Liver (tissue), 8 donors: ENCODE measurements at regions not wholly inside any gene's neighbourhood (a gene's known extent, or its start where the extent isn't known, plus 50 kb on each side); places are given as distances from the start of the nearest gene placed in this dataset.

Experiments
- DNase-seq: peaks from one replicate; pipeline ENCODE4 v3.0.0-alpha.2; 2017; ENCODE audit warnings: low spot score
- H3K27ac ChIP-seq, 2 donors: one replicate each; pipeline ENCODE4 v1.7.0; 2013; ENCODE audit warnings: inconsistent platforms in 2 of 2, low read length in 2 of 2, control low read depth in 1 of 2, low read depth in 1 of 2, mild to moderate bottlenecking in 1 of 2
- H3K27me3 ChIP-seq, 4 donors: one replicate each; pipeline versions ENCODE4 v1.6.1 to v1.7.0; 2013; ENCODE audit warnings: low read length in 3 of 4, inconsistent platforms in 1 of 4, mild to moderate bottlenecking in 1 of 4, moderate library complexity in 1 of 4; ENCODE audit not compliant: control insufficient read depth in 4 of 4, insufficient read depth in 4 of 4
- H3K36me3 ChIP-seq, 4 donors: one replicate each; pipeline versions ENCODE4 v1.6.1 to v1.7.0; 2013; ENCODE audit warnings: low read length in 3 of 4, mild to moderate bottlenecking in 3 of 4, low read depth in 1 of 4, moderate library complexity in 1 of 4; ENCODE audit not compliant: control insufficient read depth in 4 of 4, insufficient read depth in 3 of 4
- H3K4me1 ChIP-seq, 4 donors: one replicate each; pipeline versions ENCODE4 v1.6.1 to v1.7.0; 2013; ENCODE audit warnings: low read length in 3 of 4, mild to moderate bottlenecking in 3 of 4, moderate library complexity in 1 of 4; ENCODE audit not compliant: control insufficient read depth in 4 of 4, insufficient read depth in 4 of 4
- H3K4me3 ChIP-seq, 3 donors: one replicate each; pipeline versions ENCODE4 v1.6.1 to v1.7.0; 2013; ENCODE audit warnings: low read length in 3 of 3, control low read depth in 1 of 3, low read depth in 1 of 3, mild to moderate bottlenecking in 1 of 3
- H3K9ac ChIP-seq, 2 donors: one replicate each; pipeline ENCODE4 v1.7.0; 2013; ENCODE audit warnings: low read length in 2 of 2, mild to moderate bottlenecking in 2 of 2, moderate library complexity in 2 of 2, control low read depth in 1 of 2, low read depth in 1 of 2
- H3K9me3 ChIP-seq, 4 donors: one replicate each; pipeline versions ENCODE4 v1.6.1 to v1.7.0; 2013; ENCODE audit warnings: low read length in 3 of 4; ENCODE audit not compliant: control insufficient read depth in 4 of 4
- EGR1 ChIP-seq, 2 donors: IDR thresholded peaks; 2 replicates each; pipeline ENCODE4 v1.6.1; 2016 to 2018; ENCODE audit warnings: antibody characterized with exemption in 2 of 2, low read depth in 2 of 2
- FOXA1 ChIP-seq: IDR thresholded peaks from 2 replicates; pipeline ENCODE4 v1.6.1; 2016; ENCODE audit warnings: antibody characterized with exemption
- HNF4A ChIP-seq, 2 donors: conservative IDR thresholded peaks; 2 replicates each; pipeline ENCODE4 v1.6.1; 2016; ENCODE audit warnings: antibody characterized with exemption in 2 of 2, mild to moderate bottlenecking in 2 of 2
- JUND ChIP-seq, 2 donors: IDR thresholded peaks; 2 replicates each; pipeline ENCODE4 v1.6.1; 2016; ENCODE audit warnings: antibody characterized with exemption in 2 of 2
- RXRA ChIP-seq, 2 donors: IDR thresholded peaks; 2 replicates each; pipeline ENCODE4 v1.6.1; 2017 to 2018; ENCODE audit warnings: antibody characterized with exemption in 2 of 2, mild to moderate bottlenecking in 1 of 2
- SP1 ChIP-seq: IDR thresholded peaks from 2 replicates; pipeline ENCODE4 v1.6.1; 2018; ENCODE audit warnings: antibody characterized with exemption, mild to moderate bottlenecking
- TAF1 ChIP-seq: conservative IDR thresholded peaks from 2 replicates; pipeline ENCODE4 v1.6.1; 2016; ENCODE audit warnings: antibody characterized with exemption, mild to moderate bottlenecking
- YY1 ChIP-seq: IDR thresholded peaks from 2 replicates; pipeline ENCODE4 v1.6.1; 2016; ENCODE audit warnings: antibody characterized with exemption, mild to moderate bottlenecking
- WGBS: extraction: QIAGEN DNeasy Blood & Tissue Kit; methylation state at CpG from one replicate; pipeline ENCODE4 v1.1.7; 2013; 5-methylcytosine and 5-hydroxymethylcytosine counted together
- TF ChIP-seq, protein P1 (sequence below): IDR thresholded peaks from 2 replicates; pipeline ENCODE4 v1.6.1; 2016; ENCODE audit warnings: antibody characterized with exemption
- TF ChIP-seq, protein P2 (sequence below): fragments of 150-350 bp; IDR thresholded peaks from 2 replicates; pipeline ENCODE4 v1.5.1; 2017; ENCODE audit warnings: improper control_type of control experiment, low read depth, low read length; ENCODE audit not compliant: missing input control
- TF ChIP-seq, protein P3 (sequence below): IDR thresholded peaks from 2 replicates; pipeline ENCODE4 v1.6.1; 2016; ENCODE audit warnings: antibody characterized with exemption, mild to moderate bottlenecking
- TF ChIP-seq, protein P4 (sequence below): IDR thresholded peaks from 2 replicates; pipeline ENCODE4 v1.6.1; 2016; ENCODE audit warnings: antibody characterized with exemption
- donor health status: healthy.
- donor health status: healthy.
- donor health status: healthy.
- donor health status: healthy.
- donor health status: healthy.

DNA sequence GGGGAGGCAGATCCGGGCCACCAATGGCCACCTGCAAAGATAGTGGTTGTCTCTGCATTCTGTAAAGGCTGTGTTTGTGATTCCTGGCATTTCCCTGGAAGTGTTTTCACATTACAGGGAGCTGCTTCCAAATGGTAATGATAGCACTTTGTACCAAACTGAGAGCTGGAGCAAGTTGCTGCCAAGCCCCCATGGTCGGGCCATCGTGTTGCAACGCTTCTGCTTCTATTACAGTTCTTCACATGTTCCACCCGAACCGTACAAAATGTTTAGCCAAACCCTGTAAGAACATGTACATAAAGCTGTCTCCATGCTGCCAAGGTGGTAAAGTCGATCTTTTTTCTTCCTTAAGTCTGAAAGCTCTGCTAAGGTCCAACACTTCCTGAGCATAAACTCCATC, 397.7 kb upstream of the NFE2L3 start:
- 86% methylated on average over 7 of the region's 7 CpGs for WGBS
- DNase-seq: no peak

DNA sequence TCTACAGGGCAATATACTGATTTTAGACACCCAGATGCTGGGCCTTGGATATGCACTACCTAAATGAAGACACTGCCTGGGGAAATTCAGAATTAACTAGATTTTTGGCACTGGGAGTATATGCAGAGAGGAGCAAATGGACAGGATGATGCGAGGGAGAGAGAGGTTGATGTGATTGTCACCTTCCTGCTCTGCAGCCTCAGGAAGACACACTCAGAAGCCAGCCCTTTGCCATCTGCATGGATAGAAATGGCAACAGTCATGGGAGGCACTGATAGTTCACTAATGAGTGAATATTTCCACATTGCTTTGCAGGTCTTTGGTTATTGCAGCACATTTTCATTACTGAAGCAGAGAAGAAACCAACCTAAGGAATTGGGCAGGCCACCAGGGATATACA, 397.2 kb upstream of the NFE2L3 start:
- no peaks in the 10 kb centered on the region for H3K36me3 ChIP-seq
- H3K4me3 ChIP-seq: no peak overlapping the region
- H3K9me3 ChIP-seq: no peaks in the 10 kb centered on the region
- H3K27ac ChIP-seq: no peak overlapping the region
- peaks cover 0 to 13% (median 2%) of the 10 kb centered on the region in 4 donors for H3K27me3 ChIP-seq
- WGBS: 86% methylated on average over 1 of the region's 1 CpG
- H3K4me1 ChIP-seq: no peaks in the 10 kb centered on the region
- DNase-seq: no peak
- no peak overlapping the region for H3K9ac ChIP-seq
- TF ChIP-seq FOXA1: no peak
- TF ChIP-seq, protein P1, sequence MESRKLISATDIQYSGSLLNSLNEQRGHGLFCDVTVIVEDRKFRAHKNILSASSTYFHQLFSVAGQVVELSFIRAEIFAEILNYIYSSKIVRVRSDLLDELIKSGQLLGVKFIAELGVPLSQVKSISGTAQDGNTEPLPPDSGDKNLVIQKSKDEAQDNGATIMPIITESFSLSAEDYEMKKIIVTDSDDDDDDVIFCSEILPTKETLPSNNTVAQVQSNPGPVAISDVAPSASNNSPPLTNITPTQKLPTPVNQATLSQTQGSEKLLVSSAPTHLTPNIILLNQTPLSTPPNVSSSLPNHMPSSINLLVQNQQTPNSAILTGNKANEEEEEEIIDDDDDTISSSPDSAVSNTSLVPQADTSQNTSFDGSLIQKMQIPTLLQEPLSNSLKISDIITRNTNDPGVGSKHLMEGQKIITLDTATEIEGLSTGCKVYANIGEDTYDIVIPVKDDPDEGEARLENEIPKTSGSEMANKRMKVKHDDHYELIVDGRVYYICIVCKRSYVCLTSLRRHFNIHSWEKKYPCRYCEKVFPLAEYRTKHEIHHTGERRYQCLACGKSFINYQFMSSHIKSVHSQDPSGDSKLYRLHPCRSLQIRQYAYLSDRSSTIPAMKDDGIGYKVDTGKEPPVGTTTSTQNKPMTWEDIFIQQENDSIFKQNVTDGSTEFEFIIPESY: no peak
- no peak for TF ChIP-seq HNF4A (conservative IDR thresholded peaks at IDR 0.05)
- no peak for TF ChIP-seq RXRA (IDR thresholded peaks at IDR 0.05)
- no peak for TF ChIP-seq JUND (IDR thresholded peaks at IDR 0.05)
- no peak for TF ChIP-seq EGR1 (IDR thresholded peaks at IDR 0.05; ENCODE audit: low read depth in 2 of 2)
- no peak for TF ChIP-seq TAF1

More for the DNA sequence above, 397.7 kb upstream of the NFE2L3 start:
- Histone ChIP-seq H3K4me3 (no peak overlapping the region), H3K27ac (no peak overlapping the region), H3K4me1 (no peaks in the 10 kb centered on the region), H3K36me3 (no peaks in the 10 kb centered on the region), H3K9ac (no peak overlapping the region), H3K9me3 (no peaks in the 10 kb centered on the region), H3K27me3 (peaks cover 0 to 10% (median 2%) of the 10 kb centered on the region in 4 donors)
- TF ChIP-seq EGR1 (IDR thresholded peaks at IDR 0.05; ENCODE audit: low read depth in 2 of 2) (no peak), SP1 (no peak), YY1 (no peak)
- TF ChIP-seq, protein P2, sequence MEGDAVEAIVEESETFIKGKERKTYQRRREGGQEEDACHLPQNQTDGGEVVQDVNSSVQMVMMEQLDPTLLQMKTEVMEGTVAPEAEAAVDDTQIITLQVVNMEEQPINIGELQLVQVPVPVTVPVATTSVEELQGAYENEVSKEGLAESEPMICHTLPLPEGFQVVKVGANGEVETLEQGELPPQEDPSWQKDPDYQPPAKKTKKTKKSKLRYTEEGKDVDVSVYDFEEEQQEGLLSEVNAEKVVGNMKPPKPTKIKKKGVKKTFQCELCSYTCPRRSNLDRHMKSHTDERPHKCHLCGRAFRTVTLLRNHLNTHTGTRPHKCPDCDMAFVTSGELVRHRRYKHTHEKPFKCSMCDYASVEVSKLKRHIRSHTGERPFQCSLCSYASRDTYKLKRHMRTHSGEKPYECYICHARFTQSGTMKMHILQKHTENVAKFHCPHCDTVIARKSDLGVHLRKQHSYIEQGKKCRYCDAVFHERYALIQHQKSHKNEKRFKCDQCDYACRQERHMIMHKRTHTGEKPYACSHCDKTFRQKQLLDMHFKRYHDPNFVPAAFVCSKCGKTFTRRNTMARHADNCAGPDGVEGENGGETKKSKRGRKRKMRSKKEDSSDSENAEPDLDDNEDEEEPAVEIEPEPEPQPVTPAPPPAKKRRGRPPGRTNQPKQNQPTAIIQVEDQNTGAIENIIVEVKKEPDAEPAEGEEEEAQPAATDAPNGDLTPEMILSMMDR: no peak
- TF ChIP-seq, protein P3, sequence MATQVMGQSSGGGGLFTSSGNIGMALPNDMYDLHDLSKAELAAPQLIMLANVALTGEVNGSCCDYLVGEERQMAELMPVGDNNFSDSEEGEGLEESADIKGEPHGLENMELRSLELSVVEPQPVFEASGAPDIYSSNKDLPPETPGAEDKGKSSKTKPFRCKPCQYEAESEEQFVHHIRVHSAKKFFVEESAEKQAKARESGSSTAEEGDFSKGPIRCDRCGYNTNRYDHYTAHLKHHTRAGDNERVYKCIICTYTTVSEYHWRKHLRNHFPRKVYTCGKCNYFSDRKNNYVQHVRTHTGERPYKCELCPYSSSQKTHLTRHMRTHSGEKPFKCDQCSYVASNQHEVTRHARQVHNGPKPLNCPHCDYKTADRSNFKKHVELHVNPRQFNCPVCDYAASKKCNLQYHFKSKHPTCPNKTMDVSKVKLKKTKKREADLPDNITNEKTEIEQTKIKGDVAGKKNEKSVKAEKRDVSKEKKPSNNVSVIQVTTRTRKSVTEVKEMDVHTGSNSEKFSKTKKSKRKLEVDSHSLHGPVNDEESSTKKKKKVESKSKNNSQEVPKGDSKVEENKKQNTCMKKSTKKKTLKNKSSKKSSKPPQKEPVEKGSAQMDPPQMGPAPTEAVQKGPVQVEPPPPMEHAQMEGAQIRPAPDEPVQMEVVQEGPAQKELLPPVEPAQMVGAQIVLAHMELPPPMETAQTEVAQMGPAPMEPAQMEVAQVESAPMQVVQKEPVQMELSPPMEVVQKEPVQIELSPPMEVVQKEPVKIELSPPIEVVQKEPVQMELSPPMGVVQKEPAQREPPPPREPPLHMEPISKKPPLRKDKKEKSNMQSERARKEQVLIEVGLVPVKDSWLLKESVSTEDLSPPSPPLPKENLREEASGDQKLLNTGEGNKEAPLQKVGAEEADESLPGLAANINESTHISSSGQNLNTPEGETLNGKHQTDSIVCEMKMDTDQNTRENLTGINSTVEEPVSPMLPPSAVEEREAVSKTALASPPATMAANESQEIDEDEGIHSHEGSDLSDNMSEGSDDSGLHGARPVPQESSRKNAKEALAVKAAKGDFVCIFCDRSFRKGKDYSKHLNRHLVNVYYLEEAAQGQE: no peak
- TF ChIP-seq, protein P4, sequence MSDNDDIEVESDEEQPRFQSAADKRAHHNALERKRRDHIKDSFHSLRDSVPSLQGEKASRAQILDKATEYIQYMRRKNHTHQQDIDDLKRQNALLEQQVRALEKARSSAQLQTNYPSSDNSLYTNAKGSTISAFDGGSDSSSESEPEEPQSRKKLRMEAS: no peak
